MM.1S (cell line): ENCODE measurements at regions not wholly inside any gene's neighbourhood (a gene's known extent, or its start where the extent isn't known, plus 50 kb on each side); places are given as distances from the start of the nearest gene placed in this dataset.

Experiments
- DNase-seq: peaks from one replicate; pipeline ENCODE4 v3.0.0-alpha.2; 2015
- H2AFZ ChIP-seq: fragments of 300-600 bp; sonication (generic); 2 replicates; pipeline ENCODE4 v1.6.0; 2016; ENCODE audit warnings: antibody characterized with exemption, low read length
- H3F3A ChIP-seq: fragments of 300-600 bp; sonication (generic); 2 replicates; pipeline ENCODE4 v1.6.1; 2016; ENCODE audit warnings: mild to moderate bottlenecking, antibody characterized with exemption, low read length, moderate library complexity, mixed read lengths; ENCODE audit not compliant: insufficient read depth
- H3K27ac ChIP-seq: fragments of 300-600 bp; sonication (generic); 2 replicates; pipeline ENCODE4 v1.5.1; 2016; ENCODE audit warnings: mild to moderate bottlenecking, low read length
- H3K27me3 ChIP-seq: fragments of 300-600 bp; sonication (generic); replicated peaks from 2 replicates; pipeline ENCODE4 v1.6.0; 2016; ENCODE audit warnings: low read length; ENCODE audit not compliant: insufficient read depth
- H3K36me3 ChIP-seq: fragments of 300-600 bp; sonication (generic); replicated peaks from 2 replicates; pipeline ENCODE4 v1.6.1; 2016; ENCODE audit warnings: mild to moderate bottlenecking, low read length, mixed read lengths; ENCODE audit not compliant: insufficient read depth
- H3K4me1 ChIP-seq: fragments of 300-600 bp; sonication (generic); 2 replicates; pipeline ENCODE4 v1.6.1; 2016; ENCODE audit warnings: low read length, mixed read lengths
- H3K4me2 ChIP-seq: fragments of 300-600 bp; sonication (generic); 2 replicates; pipeline ENCODE4 v1.6.0; 2016; ENCODE audit warnings: low read depth, low read length
- H3K4me3 ChIP-seq: fragments of 300-600 bp; sonication (generic); 2 replicates; pipeline ENCODE4 v1.5.1; 2016; ENCODE audit warnings: low read length, mixed read lengths
- H3K79me2 ChIP-seq: fragments of 300-600 bp; sonication (generic); 2 replicates; pipeline ENCODE4 v1.6.1; 2016; ENCODE audit warnings: mixed run types, low read length, mixed read lengths
- H3K9ac ChIP-seq: fragments of 300-600 bp; sonication (generic); 2 replicates; pipeline ENCODE4 v1.6.1; 2016; ENCODE audit warnings: low read length, mixed read lengths
- H3K9me2 ChIP-seq: fragments of 300-600 bp; sonication (generic); replicated peaks from 2 replicates; pipeline ENCODE4 v1.6.1; 2016; ENCODE audit warnings: mild to moderate bottlenecking, low read length, mixed read lengths; ENCODE audit not compliant: insufficient read depth
- H3K9me3 ChIP-seq: fragments of 300-600 bp; sonication (generic); replicated peaks from 2 replicates; pipeline ENCODE4 v1.6.1; 2016; ENCODE audit warnings: mild to moderate bottlenecking, low read length, mixed read lengths; ENCODE audit not compliant: insufficient read depth
- H4K20me1 ChIP-seq: fragments of 300-600 bp; sonication (generic); 2 replicates; pipeline ENCODE4 v1.6.1; 2016; ENCODE audit warnings: mild to moderate bottlenecking, low read length, moderate library complexity, mixed read lengths; ENCODE audit not compliant: insufficient read depth
- CTCF ChIP-seq: fragments of 300-600 bp; sonication (generic); IDR thresholded peaks from 2 replicates; pipeline ENCODE4 v1.5.1; 2016; ENCODE audit warnings: antibody characterized with exemption, low read length, mixed read lengths
- EZH2 ChIP-seq: fragments of 300-600 bp; sonication (generic); optimal IDR thresholded peaks from 2 replicates; pipeline ENCODE3; 2017; ENCODE audit warnings: low read depth, mild to moderate bottlenecking, antibody characterized with exemption, low read length, mixed read lengths
- EZH2phosphoT487 ChIP-seq: fragments of 300-600 bp; sonication (generic); IDR thresholded peaks from 2 replicates; pipeline ENCODE4 v1.6.1; 2018; ENCODE audit warnings: antibody characterized with exemption, low read length

DNA sequence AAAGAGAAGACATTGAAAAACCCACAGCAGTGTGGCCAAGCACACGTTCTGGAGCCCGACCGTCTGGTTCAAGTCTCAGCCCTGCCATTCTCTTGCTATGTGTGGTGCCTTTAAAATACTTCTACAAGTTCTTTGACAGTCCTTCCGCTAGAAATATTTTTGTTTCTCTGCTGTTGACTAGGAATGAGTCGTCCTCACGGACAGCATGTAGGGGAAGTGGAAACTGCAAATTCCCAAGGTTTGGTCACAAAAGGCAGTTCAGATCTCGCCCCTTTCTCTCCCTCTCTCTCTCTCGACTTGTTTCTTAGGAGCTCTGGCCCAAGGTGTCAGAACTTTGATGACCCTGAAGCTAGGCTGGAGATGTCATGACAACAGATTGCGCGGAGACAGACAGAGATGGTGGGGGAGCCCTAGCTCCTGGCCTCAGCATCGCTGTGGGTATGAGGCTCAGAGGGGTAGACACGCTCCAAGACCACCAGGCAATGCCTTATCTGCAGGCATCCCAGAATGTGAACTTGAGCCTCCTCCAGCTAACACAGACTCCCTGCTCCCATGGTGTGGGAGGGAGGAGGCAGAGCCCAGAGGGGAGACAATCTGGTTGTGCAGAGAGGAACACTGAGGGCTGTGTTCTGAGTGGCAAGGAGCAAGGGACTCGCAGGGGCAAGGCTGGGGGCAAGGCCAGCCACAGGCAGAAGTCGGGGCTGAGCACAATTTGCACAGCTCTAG is 368.9 kb upstream of the SULF2 start:
- Histone ChIP-seq H3K9me3 (no peaks in the 10 kb centered on the region), H3K4me1 (no peaks in the 10 kb centered on the region), H3F3A (no peaks in the 10 kb centered on the region), H3K27me3 (no peaks in the 10 kb centered on the region), H3K36me3 (no peaks in the 10 kb centered on the region), H3K4me2 (no peak overlapping the region), H3K4me3 (no peak overlapping the region), H3K27ac (no peak overlapping the region), H3K79me2 (no peaks in the 10 kb centered on the region), H3K9ac (no peak overlapping the region), H4K20me1 (no peaks in the 10 kb centered on the region), H2AFZ (no peak overlapping the region), H3K9me2 (no peaks in the 10 kb centered on the region)
- no peak for DNase-seq
- no peak for TF ChIP-seq EZH2phosphoT487
- TF ChIP-seq CTCF, result no peak
- no peak for TF ChIP-seq EZH2

DNA sequence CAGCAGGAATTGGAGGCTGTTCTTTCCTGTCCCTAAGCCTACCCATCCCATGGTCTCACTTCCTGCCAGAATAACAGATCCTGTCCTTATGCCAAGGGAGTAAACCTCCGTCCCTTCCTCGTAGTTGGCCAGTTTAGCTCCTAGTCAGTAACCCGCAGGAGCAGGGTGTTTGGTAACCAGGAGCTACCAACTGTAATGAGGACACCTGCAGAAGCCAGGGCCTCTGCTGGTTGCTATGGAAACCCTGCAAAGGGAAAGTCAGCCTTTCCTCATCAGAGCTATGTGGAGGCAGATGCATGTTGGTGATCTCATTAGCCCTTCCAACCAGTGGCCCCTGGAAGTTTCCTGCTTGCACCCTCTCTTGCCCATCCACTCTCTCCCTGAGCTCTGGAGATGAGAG is 368.2 kb upstream of the SULF2 start:
- no peaks in the 10 kb centered on the region for H4K20me1 ChIP-seq
- no peaks in the 10 kb centered on the region for H3F3A ChIP-seq
- no peak for TF ChIP-seq EZH2
- no peak for TF ChIP-seq EZH2phosphoT487
- no peak for TF ChIP-seq CTCF
- H2AFZ ChIP-seq, result no peak overlapping the region
- H3K27ac ChIP-seq, result no peak overlapping the region
- no peaks in the 10 kb centered on the region for H3K9me2 ChIP-seq
- H3K4me1 ChIP-seq, result no peaks in the 10 kb centered on the region
- H3K9me3 ChIP-seq, result no peaks in the 10 kb centered on the region
- no peak overlapping the region for H3K9ac ChIP-seq
- no peaks in the 10 kb centered on the region for H3K36me3 ChIP-seq
- DNase-seq, result peak; percentile 73
- no peaks in the 10 kb centered on the region for H3K27me3 ChIP-seq
- no peaks in the 10 kb centered on the region for H3K79me2 ChIP-seq
- H3K4me3 ChIP-seq, result no peak overlapping the region
- no peak overlapping the region for H3K4me2 ChIP-seq

GRCh38 chr20:48153103-48153502 is 367.8 kb upstream of the SULF2 start:
- no peaks in the 10 kb centered on the region for H3F3A ChIP-seq
- no peaks in the 10 kb centered on the region for H3K36me3 ChIP-seq
- H3K4me1 ChIP-seq, result no peaks in the 10 kb centered on the region
- no peaks in the 10 kb centered on the region for H4K20me1 ChIP-seq
- DNase-seq, result no peak
- no peak overlapping the region for H3K9ac ChIP-seq
- no peaks in the 10 kb centered on the region for H3K9me3 ChIP-seq
- H3K27me3 ChIP-seq, result no peaks in the 10 kb centered on the region
- H2AFZ ChIP-seq, result no peak overlapping the region
- no peaks in the 10 kb centered on the region for H3K9me2 ChIP-seq
- no peak overlapping the region for H3K4me3 ChIP-seq
- H3K79me2 ChIP-seq, result no peaks in the 10 kb centered on the region
- no peak overlapping the region for H3K27ac ChIP-seq
- H3K4me2 ChIP-seq, result no peak overlapping the region
- TF ChIP-seq EZH2phosphoT487 (no peak), CTCF (no peak)
